H1 (cell line): ENCODE measurements at regions not wholly inside any gene's neighbourhood (a gene's known extent, or its start where the extent isn't known, plus 50 kb on each side); places are given as distances from the start of the nearest gene placed in this dataset.

Experiments
- CTCF ChIA-PET: fragments of 300-600 bp; sonication (Branson Sonifier 250); formaldehyde crosslinking; loops from one replicate; lab custom pipeline; 2021; ENCODE audit not compliant: partially characterized antibody; lab: Charles Lee
- POLR2A ChIA-PET: fragments of 300-600 bp; sonication (Branson Sonifier 250); formaldehyde crosslinking; loops from one replicate; lab custom pipeline; 2021; ENCODE audit warnings: inconsistent platforms; ENCODE audit not compliant: partially characterized antibody; lab: Charles Lee
- DNase-seq, 2 experiments: peaks; one replicate each; pipeline versions ENCODE4 v3.0.0 to v3.0.0-alpha.2; 2010 to 2022; ENCODE audit warnings: low spot score in 2 of 2, low read depth in 1 of 2, mixed read lengths in 1 of 2
- FAIRE-seq: peaks from 2 replicates; lab custom pipeline; 2011; peaks lifted over from hg19 to GRCh38; lab: Jason Lieb, UNC
- H2AFZ ChIP-seq: 2 replicates; pipeline ENCODE4 v1.8.1; 2012; ENCODE audit warnings: low read length, inconsistent platforms
- H2AK5ac ChIP-seq: 2 replicates; pipeline ENCODE4 v1.6.1; 2013; ENCODE audit warnings: low read depth, low read length
- H2BK120ac ChIP-seq: replicated peaks from 2 replicates; pipeline ENCODE3; 2013; ENCODE audit warnings: low read depth, low read length, inconsistent platforms
- H2BK12ac ChIP-seq: 2 replicates; pipeline ENCODE4 v1.6.1; 2013; ENCODE audit warnings: low read depth, low read length
- H2BK15ac ChIP-seq: 2 replicates; pipeline ENCODE4 v1.6.1; 2013; ENCODE audit warnings: low read length
- H2BK20ac ChIP-seq: 2 replicates; pipeline ENCODE4 v1.6.1; 2013; ENCODE audit warnings: low read length
- H2BK5ac ChIP-seq: 2 replicates; pipeline ENCODE4 v1.6.1; 2013; ENCODE audit warnings: low read depth, low read length
- H3K14ac ChIP-seq: 2 replicates; pipeline ENCODE4 v1.6.1; 2013; ENCODE audit warnings: inconsistent platforms; ENCODE audit not compliant: insufficient read length
- H3K18ac ChIP-seq: 2 replicates; pipeline ENCODE4 v1.6.1; 2013; ENCODE audit warnings: low read length; ENCODE audit errors: extremely low read depth
- H3K23ac ChIP-seq: 2 replicates; pipeline ENCODE4 v1.6.1; 2013; ENCODE audit warnings: inconsistent platforms; ENCODE audit not compliant: insufficient read length
- H3K23me2 ChIP-seq: 2 replicates; pipeline ENCODE4 v1.6.1; 2013; ENCODE audit warnings: low read depth, low read length
- H3K27ac ChIP-seq: 2 replicates; pipeline ENCODE4 v1.6.1; 2011; ENCODE audit warnings: low read depth, low read length, inconsistent platforms
- H3K27me3 ChIP-seq, 4 experiments: replicated peaks in 1 of 4; 1 replicate in 1 of 4; 2 replicates in 3 of 4; pipeline versions ENCODE4 v1.6.1 to v1.8.1; 2011 to 2013; ENCODE audit warnings: low read length in 3 of 4, mild to moderate bottlenecking in 3 of 4, inconsistent platforms in 2 of 4, mixed read lengths in 2 of 4, moderate library complexity in 1 of 4; ENCODE audit not compliant: control insufficient read depth in 3 of 4, insufficient read depth in 3 of 4; ENCODE audit errors: extremely low read depth in 1 of 4
- H3K36me3 ChIP-seq, 4 experiments: 2 replicates each; pipeline versions ENCODE4 v1.6.1 to v1.8.1; 2011 to 2013; ENCODE audit warnings: mild to moderate bottlenecking in 4 of 4, low read length in 3 of 4, moderate library complexity in 2 of 4, control low read depth in 1 of 4, inconsistent platforms in 1 of 4; ENCODE audit not compliant: insufficient read depth in 4 of 4, control insufficient read depth in 2 of 4
- H3K4ac ChIP-seq: replicated peaks from 2 replicates; pipeline ENCODE3; 2013; ENCODE audit warnings: low read length, low read depth, mixed read lengths, inconsistent platforms; ENCODE audit not compliant: insufficient read length
- H3K4me1 ChIP-seq, 4 experiments: replicated peaks in 1 of 4; 1 replicate in 1 of 4; 2 replicates in 3 of 4; pipeline versions ENCODE4 v1.6.1 to v1.8.1; 2011 to 2013; ENCODE audit warnings: low read length in 3 of 4, inconsistent platforms in 2 of 4, mixed read lengths in 1 of 4; ENCODE audit not compliant: insufficient read depth in 4 of 4, control insufficient read depth in 3 of 4
- H3K4me2 ChIP-seq, 2 experiments: 2 replicates each; pipeline versions ENCODE4 v1.6.1 to v1.8.1; 2011 to 2013; ENCODE audit warnings: low read depth in 2 of 2, low read length in 2 of 2, control low read depth in 1 of 2, inconsistent platforms in 1 of 2, mild to moderate bottlenecking in 1 of 2; ENCODE audit not compliant: insufficient read depth in 1 of 2
- H3K4me3 ChIP-seq, 4 experiments: fragments of 200-600, 300-600 bp in 1 of 4; sonication (generic), shearing (Covaris generic), sonication (Bioruptor Twin) in 1 of 4; 2 replicates each; pipeline versions ENCODE4 v1.5.1 to v1.8.1; 2011 to 2016; ENCODE audit warnings: low read length in 4 of 4, low read depth in 3 of 4, control low read depth in 2 of 4, inconsistent platforms in 2 of 4, mild to moderate bottlenecking in 2 of 4, mixed read lengths in 1 of 4, moderate library complexity in 1 of 4; ENCODE audit not compliant: insufficient read depth in 2 of 4; ENCODE audit errors: extremely low read depth in 1 of 4
- H3K56ac ChIP-seq: replicated peaks from 2 replicates; pipeline ENCODE3; 2013; ENCODE audit warnings: low read depth, mild to moderate bottlenecking, mixed read lengths, low read length, inconsistent platforms; ENCODE audit not compliant: insufficient read length
- H3K79me1 ChIP-seq: 2 replicates; pipeline ENCODE4 v1.6.1; 2013; ENCODE audit warnings: low read depth, low read length, control low read depth
- H3K79me2 ChIP-seq, 2 experiments: 2 replicates each; pipeline versions ENCODE4 v1.6.1 to v1.8.1; 2012 to 2013; ENCODE audit warnings: low read length in 2 of 2, mild to moderate bottlenecking in 2 of 2, inconsistent platforms in 1 of 2; ENCODE audit not compliant: insufficient read depth in 2 of 2, control insufficient read depth in 1 of 2
- H3K9ac ChIP-seq, 4 experiments: replicated peaks in 1 of 4; 1 replicate in 1 of 4; 2 replicates in 3 of 4; pipeline versions ENCODE4 v1.6.1 to v1.8.1; 2011 to 2013; ENCODE audit warnings: low read depth in 3 of 4, low read length in 3 of 4, control low read depth in 2 of 4, mild to moderate bottlenecking in 2 of 4, moderate library complexity in 2 of 4, inconsistent platforms in 1 of 4; ENCODE audit errors: extremely low read depth in 1 of 4
- H3K9me3 ChIP-seq, 2 experiments: 2 replicates each; pipeline versions ENCODE4 v1.6.1 to v1.8.1; 2012 to 2013; ENCODE audit warnings: mild to moderate bottlenecking in 2 of 2, moderate library complexity in 2 of 2, control low read depth in 1 of 2, inconsistent platforms in 1 of 2, low read depth in 1 of 2, low read length in 1 of 2, mixed read lengths in 1 of 2; ENCODE audit not compliant: insufficient read depth in 2 of 2
- H4K20me1 ChIP-seq, 2 experiments: replicated peaks in 1 of 2; 2 replicates each; pipeline versions ENCODE3 to v1.8.1; 2011 to 2013; ENCODE audit warnings: inconsistent platforms in 2 of 2, low read length in 2 of 2, mild to moderate bottlenecking in 1 of 2; ENCODE audit not compliant: insufficient read depth in 2 of 2, control insufficient read depth in 1 of 2
- H4K5ac ChIP-seq: 2 replicates; pipeline ENCODE4 v1.6.1; 2013; ENCODE audit warnings: low read length, low read depth, mixed read lengths, inconsistent platforms; ENCODE audit not compliant: insufficient read length
- H4K8ac ChIP-seq: 2 replicates; pipeline ENCODE4 v1.8.0; 2013; ENCODE audit warnings: mild to moderate bottlenecking, moderate library complexity, low read length, inconsistent platforms; ENCODE audit not compliant: insufficient read depth; ENCODE audit errors: extremely low read depth
- H4K91ac ChIP-seq: replicated peaks from 2 replicates; pipeline ENCODE3; 2013; ENCODE audit warnings: low read length, mixed read lengths, inconsistent platforms; ENCODE audit not compliant: insufficient read length
- BRCA1 ChIP-seq: IDR thresholded peaks from 2 replicates; pipeline ENCODE4 v1.6.1; 2012; ENCODE audit warnings: low read depth, low read length, improper control_type of control experiment
- SAP30 ChIP-seq: fragments of 300-600 bp; sonication (generic); IDR thresholded peaks from 2 replicates; pipeline ENCODE4 v1.7.1; 2012; ENCODE audit warnings: low read length, moderate library complexity, mild to moderate bottlenecking, inconsistent platforms; ENCODE audit not compliant: insufficient read depth, insufficient replicate concordance
- WGBS, 2 experiments: shearing (Covaris generic) in 1 of 2; methylation state at CpG; one replicate each; pipeline versions ENCODE4 v1.1.6 to v1.1.7; 2013 to 2015; ENCODE audit warnings: low lambda C conversion rate in 2 of 2, mixed read lengths in 2 of 2, inconsistent platforms in 1 of 2, low coverage in 1 of 2, missing lambda C conversion rate in 1 of 2; ENCODE audit not compliant: insufficient replicate concordance in 2 of 2, insufficient coverage in 1 of 2, insufficient read length in 1 of 2; ENCODE audit errors: extremely low coverage in 1 of 2, missing lambda C conversion rate in 1 of 2; 5-methylcytosine and 5-hydroxymethylcytosine counted together

- Histone ChIP-seq H3K27me3 (no peaks in the 10 kb centered on the region), H2BK15ac (no peak overlapping the region), H3K4me3 (no peak overlapping the region), H2BK5ac (no peak overlapping the region), H4K91ac (no peak overlapping the region), H2BK20ac (no peak overlapping the region), H3K27ac (no peak overlapping the region), H3K23me2 (no peaks in the 10 kb centered on the region; the same call in 1 of the 2 replicates), H3K79me1 (no peaks in the 10 kb centered on the region), H3K4ac (no peak overlapping the region), H3K56ac (no peak overlapping the region), H3K9ac (no peak overlapping the region), H3K18ac (no peak overlapping the region), H3K36me3 (no peaks in the 10 kb centered on the region), H2AK5ac (no peak overlapping the region), H4K8ac (no peak overlapping the region), H2AFZ (no peak overlapping the region), H3K4me2 (no peak overlapping the region), H4K20me1 (no peaks in the 10 kb centered on the region), H3K14ac (no peak overlapping the region), H3K23ac (no peak overlapping the region), H3K79me2 (no peaks in the 10 kb centered on the region), H3K9me3 (no peaks in the 10 kb centered on the region), H3K4me1 (no peaks in the 10 kb centered on the region), H4K5ac (no peak overlapping the region), H2BK120ac (no peak overlapping the region), H2BK12ac (no peak overlapping the region)
- FAIRE-seq (no peak), DNase-seq (no peak)
- ChIA-PET POLR2A (interaction anchor here (1.3 kb wide), 1 partner anchor 44 kb away, joined by 3 read pairs; no protein-coding TSS in a partner anchor), CTCF (interaction anchor here (1.7 kb wide), 1 partner anchor 40 kb away, joined by 5 read pairs; no protein-coding TSS in a partner anchor)
- 87% methylated on average over 3 of the region's 3 CpGs; no CpG with 5 or more reads in 1 of the 2 experiments for WGBS, 2 experiments
- TF ChIP-seq SAP30 (no peak), BRCA1 (no peak)
These were observed 60.2 kb upstream of the HIVEP1 start for GRCh38 chr6:11951868-11952267.
